HCT116 (cell line): ENCODE measurements at regions not wholly inside any gene's neighbourhood (a gene's known extent, or its start where the extent isn't known, plus 50 kb on each side); places are given as distances from the start of the nearest gene placed in this dataset.

Source experiments
- ATAC-seq: fragments of 200-7000 bp; cut with Tn5 transposase; 2 replicates; pipeline ENCODE4 v1.9.1; 2020; ENCODE audit warnings: mild to moderate bottlenecking, moderate library complexity
- BruUV-seq: library from RNA; stranded (reverse); fragments of 400-500 nt; replicated peaks from 2 replicates; lab custom pipeline; 2021; lab: Mats Ljungman, UMichigan
- CTCF ChIA-PET: fragments of 300-600 bp; sonication (Branson Sonifier 250); formaldehyde crosslinking; loops from one replicate; lab custom pipeline; 2021; ENCODE audit warnings: antibody characterized with exemption; lab: Charles Lee
- POLR2A ChIA-PET: fragments of 300-600, 350-600 bp; sonication (Branson Sonifier 250); formaldehyde crosslinking; loops from one replicate; lab custom pipeline; 2021; ENCODE audit warnings: antibody characterized with exemption; lab: Charles Lee
- RAD21 ChIA-PET, 2 experiments: fragments of 300-600 bp; sonication (Branson Sonifier 250); formaldehyde crosslinking; loops; one replicate each; lab custom pipeline; 2023; ENCODE audit warnings: low total read pairs in 2 of 2; ENCODE audit not compliant: uncharacterized antibody in 2 of 2, unreplicated experiment in 2 of 2, low non-redundant PET in 1 of 2; lab: Charles Lee
- DNase-seq: peaks from one replicate; pipeline ENCODE4 v3.0.0-alpha.2; 2010; ENCODE audit warnings: low read depth, low spot score
- H2AFZ ChIP-seq: fragments of 200-600 bp; shearing (Covaris generic), sonication (generic); 2 replicates; pipeline ENCODE4 v1.6.1; 2017; ENCODE audit warnings: low read depth, mixed run types, mixed read lengths, antibody characterized with exemption, low read length; ENCODE audit not compliant: poor library complexity, severe bottlenecking
- H3K27ac ChIP-seq: 2 replicates; pipeline ENCODE4 v1.5.1; 2012; ENCODE audit warnings: low read depth, low read length
- H3K27me3 ChIP-seq: fragments of 200-600 bp; sonication (generic); 2 replicates; pipeline ENCODE4 v1.6.1; 2016; ENCODE audit warnings: mixed run types, low read length, mixed read lengths; ENCODE audit not compliant: insufficient read depth
- H3K36me3 ChIP-seq, 2 experiments: fragments of 200-500 bp in 1 of 2; fragments of 200-600 bp in 1 of 2; sonication (Bioruptor generic) in 1 of 2; sonication (generic) in 1 of 2; 2 replicates each; pipeline versions ENCODE4 v1.5.1 to v1.6.1; 2014 to 2016; ENCODE audit warnings: low read length in 2 of 2, inconsistent platforms in 1 of 2, mixed read lengths in 1 of 2, mixed run types in 1 of 2; ENCODE audit not compliant: insufficient read depth in 2 of 2, control insufficient read depth in 1 of 2
- H3K4me1 ChIP-seq, 2 experiments: fragments of 200-600 bp in 1 of 2; sonication (generic) in 1 of 2; 2 replicates each; pipeline versions ENCODE4 v1.5.1 to v1.6.1; 2012 to 2017; ENCODE audit warnings: low read length in 2 of 2, inconsistent platforms in 1 of 2, mild to moderate bottlenecking in 1 of 2, mixed read lengths in 1 of 2, mixed run types in 1 of 2, moderate library complexity in 1 of 2; ENCODE audit not compliant: insufficient read depth in 2 of 2, control insufficient read depth in 1 of 2
- H3K4me2 ChIP-seq: fragments of 200-600 bp; sonication (generic); 2 replicates; pipeline ENCODE4 v1.6.1; 2017; ENCODE audit warnings: mixed run types, low read length, mixed read lengths
- H3K4me3 ChIP-seq, 2 experiments: fragments of 200-600 bp in 1 of 2; sonication (generic) in 1 of 2; replicated peaks in 1 of 2; 2 replicates each; pipeline ENCODE4 v1.5.1; 2011 to 2016; ENCODE audit warnings: low read length in 2 of 2, control low read depth in 1 of 2, low read depth in 1 of 2, mild to moderate bottlenecking in 1 of 2, mixed read lengths in 1 of 2, mixed run types in 1 of 2
- H3K79me2 ChIP-seq: fragments of 200-600 bp; sonication (generic); 2 replicates; pipeline ENCODE4 v1.6.1; 2017; ENCODE audit warnings: mild to moderate bottlenecking, mixed run types, low read length, moderate library complexity, mixed read lengths; ENCODE audit not compliant: insufficient read depth
- H3K9ac ChIP-seq: fragments of 200-600 bp; sonication (generic); 2 replicates; pipeline ENCODE4 v1.6.1; 2016; ENCODE audit warnings: low read length, mixed read lengths
- H3K9me2 ChIP-seq: fragments of 200-600 bp; sonication (generic), shearing (Covaris generic); 2 replicates; pipeline ENCODE4 v1.6.1; 2017; ENCODE audit warnings: mixed run types, mild to moderate bottlenecking, moderate library complexity; ENCODE audit not compliant: insufficient read depth
- H3K9me3 ChIP-seq, 2 experiments: fragments of 200-500 bp in 1 of 2; fragments of 200-600 bp in 1 of 2; sonication (Bioruptor generic) in 1 of 2; sonication (generic) in 1 of 2; 2 replicates each; pipeline ENCODE4 v1.6.1; 2014 to 2017; ENCODE audit warnings: low read length in 2 of 2, mixed read lengths in 2 of 2, inconsistent platforms in 1 of 2, low read depth in 1 of 2, mild to moderate bottlenecking in 1 of 2, mixed run types in 1 of 2, moderate library complexity in 1 of 2; ENCODE audit not compliant: control insufficient read depth in 1 of 2, insufficient read depth in 1 of 2
- H4K20me1 ChIP-seq: fragments of 200-600 bp; sonication (generic), shearing (Covaris generic); 2 replicates; pipeline ENCODE4 v1.6.1; 2017; ENCODE audit warnings: mixed run types, mild to moderate bottlenecking, moderate library complexity; ENCODE audit not compliant: insufficient read depth
- CBX3 ChIP-seq: IDR thresholded peaks from 2 replicates; pipeline ENCODE4 v1.6.1; 2012; ENCODE audit warnings: low read depth
- CEBPB ChIP-seq: IDR thresholded peaks from 2 replicates; pipeline ENCODE4 v1.6.1; 2012; ENCODE audit warnings: low read depth
- EGR1 ChIP-seq: IDR thresholded peaks from 2 replicates; pipeline ENCODE4 v1.6.1; 2012; ENCODE audit warnings: low read depth
- ELF1 ChIP-seq: IDR thresholded peaks from 2 replicates; pipeline ENCODE4 v1.6.1; 2012; ENCODE audit warnings: low read depth, borderline replicate concordance
- EZH2phosphoT487 ChIP-seq: fragments of 200-600 bp; IDR thresholded peaks from 2 replicates; pipeline ENCODE4 v1.6.1; 2018; ENCODE audit warnings: antibody characterized with exemption, borderline replicate concordance
- FOSL1 ChIP-seq: IDR thresholded peaks from 2 replicates; pipeline ENCODE4 v1.6.1; 2012; ENCODE audit warnings: low read depth
- JUND ChIP-seq: IDR thresholded peaks from 2 replicates; pipeline ENCODE4 v1.6.1; 2012
- POLR2A ChIP-seq: IDR thresholded peaks from 2 replicates; pipeline ENCODE4 v1.7.0; 2011; ENCODE audit warnings: borderline replicate concordance; ENCODE audit not compliant: insufficient read depth, insufficient read length; ENCODE audit errors: extremely low read depth
- POLR2AphosphoS5 ChIP-seq: IDR thresholded peaks from 2 replicates; pipeline ENCODE4 v1.6.1; 2011; ENCODE audit warnings: mild to moderate bottlenecking, low read depth, low read length, moderate library complexity
- SRF ChIP-seq: IDR thresholded peaks from 2 replicates; pipeline ENCODE4 v1.6.1; 2012; ENCODE audit warnings: low read depth
- TCF7L2 ChIP-seq: IDR thresholded peaks from 2 replicates; pipeline ENCODE4 v1.7.0; 2011; ENCODE audit warnings: borderline replicate concordance, inconsistent platforms; ENCODE audit not compliant: insufficient read depth, insufficient read length; ENCODE audit errors: extremely low read depth
- YY1 ChIP-seq: IDR thresholded peaks from 2 replicates; pipeline ENCODE4 v1.6.1; 2011; ENCODE audit warnings: low read length, low read depth, moderate library complexity, mild to moderate bottlenecking; ENCODE audit not compliant: insufficient replicate concordance; ENCODE audit errors: extremely low read depth
- ZFX ChIP-seq: fragments of 450-650 bp; IDR thresholded peaks from 2 replicates; pipeline ENCODE4 v1.6.1; 2017
- ZNF274 ChIP-seq: fragments of 200-500 bp; sonication (Bioruptor generic); IDR thresholded peaks from 2 replicates; pipeline ENCODE4 v1.6.1; 2014; ENCODE audit warnings: mild to moderate bottlenecking, low read depth, low read length, inconsistent platforms
- intact Hi-C: fragments of 100-400 bp; cut with micrococcal nuclease; formaldehyde crosslinking; loops from 2 replicates; pipeline ENCODE4 v1.10.0; 2022
- TF ChIP-seq, protein P1 (sequence below): IDR thresholded peaks from 2 replicates; pipeline ENCODE4 v1.6.1; 2012
- TF ChIP-seq, protein P2 (sequence below): IDR thresholded peaks from 2 replicates; pipeline ENCODE4 v1.6.1; 2012
- TF ChIP-seq, protein P3 (sequence below): IDR thresholded peaks from 2 replicates; pipeline ENCODE4 v1.6.1; 2011; ENCODE audit warnings: mild to moderate bottlenecking, low read length, moderate library complexity; ENCODE audit not compliant: insufficient replicate concordance; ENCODE audit errors: extremely low read depth

DNA sequence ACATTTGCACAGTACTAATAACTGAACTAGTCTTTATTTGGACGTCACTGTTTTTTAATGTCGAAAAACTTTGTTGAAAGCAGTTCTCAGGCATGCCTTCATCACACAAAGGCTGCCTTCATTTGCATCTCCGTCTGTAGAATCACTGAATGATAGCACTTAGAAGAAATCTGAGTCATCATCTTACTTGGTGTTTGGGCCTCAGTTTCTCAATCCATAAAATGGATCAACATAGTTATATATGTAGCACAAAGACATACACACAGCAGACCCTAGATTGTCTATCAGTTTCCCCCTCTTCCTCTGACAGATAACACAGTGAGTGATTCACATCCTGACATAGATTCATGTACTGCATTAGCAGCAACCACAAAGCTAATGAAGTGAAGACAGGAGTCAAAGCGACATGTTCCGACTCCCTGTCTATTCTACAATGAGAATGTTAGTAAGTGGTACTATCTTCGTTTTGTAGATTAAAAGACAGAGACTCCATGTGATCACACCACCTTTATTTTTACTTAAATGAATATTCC is 80.4 kb upstream of the PDE10A start:
- no TSS peak for BruUV-seq
- no peak overlapping the region for H3K9ac ChIP-seq
- ATAC-seq = no peak
- no peaks in the 10 kb centered on the region for H4K20me1 ChIP-seq
- H3K4me1 ChIP-seq = no peaks in the 10 kb centered on the region
- H2AFZ ChIP-seq = no peak overlapping the region
- ChIA-PET POLR2A (no interaction called here), RAD21 (no interaction called here), CTCF (no interaction called here)
- no peak overlapping the region for H3K4me2 ChIP-seq
- no peaks in the 10 kb centered on the region for H3K27me3 ChIP-seq
- H3K9me3 ChIP-seq = no peaks in the 10 kb centered on the region; a peak in 1 of 4 replicates
- no peaks in the 10 kb centered on the region for H3K79me2 ChIP-seq
- H3K27ac ChIP-seq = no peak overlapping the region
- no peaks in the 10 kb centered on the region for H3K36me3 ChIP-seq
- DNase-seq = no peak
- H3K4me3 ChIP-seq = no peak overlapping the region
- TF ChIP-seq SRF (no peak), CEBPB (no peak), JUND (no peak), POLR2AphosphoS5 (no peak), FOSL1 (no peak), ELF1 (no peak)
- TF ChIP-seq, protein P1, sequence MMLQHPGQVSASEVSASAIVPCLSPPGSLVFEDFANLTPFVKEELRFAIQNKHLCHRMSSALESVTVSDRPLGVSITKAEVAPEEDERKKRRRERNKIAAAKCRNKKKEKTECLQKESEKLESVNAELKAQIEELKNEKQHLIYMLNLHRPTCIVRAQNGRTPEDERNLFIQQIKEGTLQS = no peak
- H3K9me2 ChIP-seq = no peaks in the 10 kb centered on the region
- intact Hi-C loops = no loop called here

DNA sequence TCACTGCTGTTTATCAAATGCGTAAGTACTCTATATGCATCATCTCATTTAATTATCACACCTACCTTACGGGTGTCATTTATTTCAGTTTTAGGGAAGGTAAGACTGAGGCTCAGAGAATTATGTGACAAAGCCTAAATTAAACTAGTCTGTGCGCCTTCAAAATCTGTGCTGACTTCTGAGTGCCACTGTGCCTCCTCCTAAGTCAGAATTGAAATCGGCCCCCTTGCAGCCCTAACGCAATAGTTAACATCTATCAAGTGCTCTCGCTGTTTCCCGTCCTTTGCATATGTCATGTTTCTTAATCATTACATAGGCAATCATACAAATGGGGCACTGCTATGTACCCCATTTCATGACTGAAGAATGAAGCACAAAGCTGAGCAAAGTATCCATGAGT is 79.0 kb upstream of the PDE10A start:
- ChIA-PET POLR2A (no interaction called here), CTCF (no interaction called here), RAD21 (no interaction called here)
- intact Hi-C loops = no loop called here
- no peak for ATAC-seq
- no peak for DNase-seq
- Histone ChIP-seq H3K27ac (no peak overlapping the region), H3K4me2 (no peak overlapping the region), H3K9me2 (no peaks in the 10 kb centered on the region), H2AFZ (no peak overlapping the region), H3K4me1 (no peaks in the 10 kb centered on the region), H3K9ac (no peak overlapping the region), H4K20me1 (no peaks in the 10 kb centered on the region), H3K9me3 (no peaks in the 10 kb centered on the region; a peak in 1 of 4 replicates), H3K36me3 (no peaks in the 10 kb centered on the region), H3K27me3 (no peaks in the 10 kb centered on the region), H3K79me2 (no peaks in the 10 kb centered on the region), H3K4me3 (no peak overlapping the region)
- no TSS peak for BruUV-seq
- no peak for TF ChIP-seq ELF1
- TF ChIP-seq POLR2A = no peak
- TF ChIP-seq, protein P2, sequence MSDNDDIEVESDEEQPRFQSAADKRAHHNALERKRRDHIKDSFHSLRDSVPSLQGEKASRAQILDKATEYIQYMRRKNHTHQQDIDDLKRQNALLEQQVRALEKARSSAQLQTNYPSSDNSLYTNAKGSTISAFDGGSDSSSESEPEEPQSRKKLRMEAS = no peak
- TF ChIP-seq ZFX = no peak
- no peak for TF ChIP-seq EGR1
- TF ChIP-seq, protein P3, sequence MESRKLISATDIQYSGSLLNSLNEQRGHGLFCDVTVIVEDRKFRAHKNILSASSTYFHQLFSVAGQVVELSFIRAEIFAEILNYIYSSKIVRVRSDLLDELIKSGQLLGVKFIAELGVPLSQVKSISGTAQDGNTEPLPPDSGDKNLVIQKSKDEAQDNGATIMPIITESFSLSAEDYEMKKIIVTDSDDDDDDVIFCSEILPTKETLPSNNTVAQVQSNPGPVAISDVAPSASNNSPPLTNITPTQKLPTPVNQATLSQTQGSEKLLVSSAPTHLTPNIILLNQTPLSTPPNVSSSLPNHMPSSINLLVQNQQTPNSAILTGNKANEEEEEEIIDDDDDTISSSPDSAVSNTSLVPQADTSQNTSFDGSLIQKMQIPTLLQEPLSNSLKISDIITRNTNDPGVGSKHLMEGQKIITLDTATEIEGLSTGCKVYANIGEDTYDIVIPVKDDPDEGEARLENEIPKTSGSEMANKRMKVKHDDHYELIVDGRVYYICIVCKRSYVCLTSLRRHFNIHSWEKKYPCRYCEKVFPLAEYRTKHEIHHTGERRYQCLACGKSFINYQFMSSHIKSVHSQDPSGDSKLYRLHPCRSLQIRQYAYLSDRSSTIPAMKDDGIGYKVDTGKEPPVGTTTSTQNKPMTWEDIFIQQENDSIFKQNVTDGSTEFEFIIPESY = no peak
- no peak for TF ChIP-seq TCF7L2
- TF ChIP-seq CBX3 = no peak
- no peak for TF ChIP-seq ZNF274
- TF ChIP-seq JUND = no peak
- no peak for TF ChIP-seq YY1
- no peak for TF ChIP-seq SRF
- no peak for TF ChIP-seq CEBPB
- no peak for TF ChIP-seq EZH2phosphoT487
